ENCODE measurements at regions not wholly inside any gene's neighbourhood (a gene's known extent, or its start where the extent isn't known, plus 50 kb on each side); places are given as distances from the start of the nearest gene placed in this dataset.

- TF ChIP-seq, protein P1, sequence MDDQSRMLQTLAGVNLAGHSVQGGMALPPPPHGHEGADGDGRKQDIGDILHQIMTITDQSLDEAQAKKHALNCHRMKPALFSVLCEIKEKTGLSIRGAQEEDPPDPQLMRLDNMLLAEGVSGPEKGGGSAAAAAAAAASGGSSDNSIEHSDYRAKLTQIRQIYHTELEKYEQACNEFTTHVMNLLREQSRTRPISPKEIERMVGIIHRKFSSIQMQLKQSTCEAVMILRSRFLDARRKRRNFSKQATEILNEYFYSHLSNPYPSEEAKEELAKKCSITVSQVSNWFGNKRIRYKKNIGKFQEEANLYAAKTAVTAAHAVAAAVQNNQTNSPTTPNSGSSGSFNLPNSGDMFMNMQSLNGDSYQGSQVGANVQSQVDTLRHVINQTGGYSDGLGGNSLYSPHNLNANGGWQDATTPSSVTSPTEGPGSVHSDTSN (IDR thresholded peaks at IDR 0.05; ENCODE audit: insufficient replicate concordance, low read depth, low read length), result no peak
- TF ChIP-seq HSF1 (IDR thresholded peaks at IDR 0.05; ENCODE audit: low read depth, low read length), result no peak
- no peak for TF ChIP-seq ZNF274 (IDR thresholded peaks at IDR 0.05; ENCODE audit: insufficient read depth, insufficient read length)
Measured at GRCh38 chr13:26824581-26824980, 64.0 kb upstream of the GPR12 start (continued).

DNA sequence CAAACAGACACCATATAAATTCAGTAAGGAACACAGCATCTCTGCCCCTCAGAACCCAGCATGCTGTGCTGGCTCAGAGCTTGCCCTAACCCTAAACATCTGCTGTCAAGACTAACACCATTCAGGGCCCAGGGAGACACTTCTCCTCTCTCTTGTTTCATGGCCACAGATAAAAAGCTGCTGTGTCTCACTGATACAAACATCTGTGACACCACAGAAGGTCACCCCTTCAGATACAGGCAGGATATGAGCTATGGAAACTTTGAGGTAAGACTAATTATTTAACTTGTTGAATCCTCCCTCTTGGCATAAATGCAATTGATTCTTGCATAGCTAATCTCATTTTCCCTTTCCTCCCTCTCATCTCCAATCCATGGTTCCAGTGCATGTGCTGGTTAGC is 61.6 kb upstream of the GPR12 start:
- Histone ChIP-seq H3K27ac (ENCODE audit: control insufficient read depth, insufficient read depth) (no peak overlapping the region), H4K20me1 (ENCODE audit: control insufficient read depth, insufficient read depth) (no peaks in the 10 kb centered on the region), H3K9ac (ENCODE audit: control insufficient read depth, insufficient read depth, low read length) (no peak overlapping the region), H3K9me3 (replicated peaks; ENCODE audit: control insufficient read depth, insufficient read depth, low read length) (no peaks in the 10 kb centered on the region), H3K27me3 (replicated peaks in 1 of 2; ENCODE audit: control insufficient read depth in 2 of 2, insufficient read depth in 2 of 2, low read length in 1 of 2) (no peaks in the 10 kb centered on the region; a peak in 2 of 4 replicates), H3K36me3 (ENCODE audit: control insufficient read depth in 2 of 2, insufficient read depth in 2 of 2, low read length in 1 of 2) (no peaks in the 10 kb centered on the region), H3K79me2 (ENCODE audit: control insufficient read depth, insufficient read depth, low read length) (no peaks in the 10 kb centered on the region), H3K4me2 (ENCODE audit: control insufficient read depth, insufficient read depth) (no peak overlapping the region), H3K4me1 (ENCODE audit: control insufficient read depth, insufficient read depth, low read length) (no peaks in the 10 kb centered on the region), H3K4me3 (no peak overlapping the region), H2AFZ (ENCODE audit: control insufficient read depth, low read depth, low read length) (no peak overlapping the region)
- RAD21 ChIA-PET (ENCODE audit: unreplicated experiment), result no interaction called here
- DNase-seq (ENCODE audit: low read depth, low spot score) (no peak), ATAC-seq (no peak), FAIRE-seq (no peak)
- SMC1A ChIA-PET (ENCODE audit: uncharacterized antibody, unreplicated experiment), result no interaction called here
- BruUV-seq (replicated peaks), result no TSS peak
- POLR2A ChIA-PET, result no interaction called here
- CTCF ChIA-PET, result no interaction called here
- in situ Hi-C loops (cut with MboI), result no loop called here
- intact Hi-C loops (cut with micrococcal nuclease; ENCODE audit: unreplicated experiment), result no loop called here
- no peak for TF ChIP-seq MAX (IDR thresholded peaks at IDR 0.05; ENCODE audit: low read depth, low read length)
- no peak for TF ChIP-seq MYB (IDR thresholded peaks at IDR 0.05; ENCODE audit: borderline replicate concordance, low read depth, low read length)
- no peak for TF ChIP-seq ZNF217 (IDR thresholded peaks at IDR 0.05)
- TF ChIP-seq FOXK2 (IDR thresholded peaks at IDR 0.05), result no peak
- TF ChIP-seq, protein P2, sequence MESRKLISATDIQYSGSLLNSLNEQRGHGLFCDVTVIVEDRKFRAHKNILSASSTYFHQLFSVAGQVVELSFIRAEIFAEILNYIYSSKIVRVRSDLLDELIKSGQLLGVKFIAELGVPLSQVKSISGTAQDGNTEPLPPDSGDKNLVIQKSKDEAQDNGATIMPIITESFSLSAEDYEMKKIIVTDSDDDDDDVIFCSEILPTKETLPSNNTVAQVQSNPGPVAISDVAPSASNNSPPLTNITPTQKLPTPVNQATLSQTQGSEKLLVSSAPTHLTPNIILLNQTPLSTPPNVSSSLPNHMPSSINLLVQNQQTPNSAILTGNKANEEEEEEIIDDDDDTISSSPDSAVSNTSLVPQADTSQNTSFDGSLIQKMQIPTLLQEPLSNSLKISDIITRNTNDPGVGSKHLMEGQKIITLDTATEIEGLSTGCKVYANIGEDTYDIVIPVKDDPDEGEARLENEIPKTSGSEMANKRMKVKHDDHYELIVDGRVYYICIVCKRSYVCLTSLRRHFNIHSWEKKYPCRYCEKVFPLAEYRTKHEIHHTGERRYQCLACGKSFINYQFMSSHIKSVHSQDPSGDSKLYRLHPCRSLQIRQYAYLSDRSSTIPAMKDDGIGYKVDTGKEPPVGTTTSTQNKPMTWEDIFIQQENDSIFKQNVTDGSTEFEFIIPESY (IDR thresholded peaks at IDR 0.05), result no peak
- TF ChIP-seq BRCA1 (IDR thresholded peaks at IDR 0.05; ENCODE audit: low read depth, low read length), result no peak
- no peak for TF ChIP-seq SMC3 (IDR thresholded peaks at IDR 0.05; ENCODE audit: borderline replicate concordance, low read length)
- TF ChIP-seq TARDBP (IDR thresholded peaks at IDR 0.05; ENCODE audit: borderline replicate concordance), result no peak
- TF ChIP-seq ZNF592 (IDR thresholded peaks at IDR 0.05), result no peak
- no peak for TF ChIP-seq CHD1 (IDR thresholded peaks at IDR 0.05; ENCODE audit: low read depth, low read length)
- TF ChIP-seq NR2C1 (IDR thresholded peaks at IDR 0.05), result no peak
- TF ChIP-seq ASH2L (IDR thresholded peaks at IDR 0.05; ENCODE audit: borderline replicate concordance, low read depth), result no peak
- no peak for TF ChIP-seq ESRRA (IDR thresholded peaks at IDR 0.05; ENCODE audit: low read length)

All from GM12878 (cell line).